UCSD-AML1 (cell line): ENCODE measurements at regions not wholly inside any gene's neighbourhood (a gene's known extent, or its start where the extent isn't known, plus 50 kb on each side); places are given as distances from the start of the nearest gene placed in this dataset.
A peak's percentile ranks its signal among the peaks of the same experiment; 100 is the strongest.
"Not testable (repeated sequence)": the region's sequence is repeated elsewhere in the genome, so short reads cannot be mapped to it uniquely, and the experiment has no call there.

Experiments
- DNase-seq: peaks from one replicate; lab custom pipeline; 2025; ENCODE audit not compliant: unreplicated experiment; lab: John Stamatoyannopoulos, UW

DNA sequence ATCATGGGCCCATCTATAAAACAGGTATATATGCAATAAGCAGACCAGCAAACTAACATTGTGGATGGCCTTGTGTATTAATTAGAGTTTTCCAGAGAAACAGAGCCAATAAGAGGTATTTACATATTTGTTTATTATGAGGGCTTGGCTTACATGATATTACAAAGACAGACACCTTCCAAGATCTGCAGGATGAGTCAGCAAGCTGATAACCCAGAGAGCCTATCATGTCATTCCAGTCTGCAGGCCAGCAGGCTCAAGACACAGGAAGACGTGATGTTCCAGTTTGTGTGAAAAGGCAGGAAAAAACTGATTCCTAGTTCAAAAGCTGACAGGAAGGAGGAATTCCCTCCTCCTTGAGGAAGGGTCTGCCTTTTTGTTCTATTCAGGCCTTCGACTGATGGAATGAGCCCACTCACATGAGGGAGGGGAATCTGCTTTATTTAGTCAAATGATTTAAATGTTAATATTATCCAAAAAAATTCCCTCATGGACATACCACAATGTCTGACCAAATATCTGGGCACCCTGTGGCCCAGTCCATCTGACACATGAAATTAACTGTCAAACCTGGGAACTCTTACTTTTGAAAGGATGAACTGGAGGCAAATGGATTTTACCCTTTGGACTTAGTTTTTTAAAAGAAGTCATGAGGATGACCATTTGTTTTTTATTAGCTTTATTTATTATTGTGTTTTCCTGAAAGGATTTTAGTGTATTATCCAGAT, 161.2 kb upstream of the CHD1 start:
- DNase-seq = no peak

- DNase-seq = no peak
Observed at GRCh38 chr5:99088309-99088708, 159.5 kb upstream of the CHD1 start.

- no peak for DNase-seq
Observed at GRCh38 chr5:99083197-99083596, 154.4 kb upstream of the CHD1 start.

- DNase-seq = no peak
Observed at GRCh38 chr5:99081711-99082110, 152.9 kb upstream of the CHD1 start.

- no peak for DNase-seq
Observed at GRCh38 chr5:99076723-99077640, 148.2 kb upstream of the CHD1 start.

DNA sequence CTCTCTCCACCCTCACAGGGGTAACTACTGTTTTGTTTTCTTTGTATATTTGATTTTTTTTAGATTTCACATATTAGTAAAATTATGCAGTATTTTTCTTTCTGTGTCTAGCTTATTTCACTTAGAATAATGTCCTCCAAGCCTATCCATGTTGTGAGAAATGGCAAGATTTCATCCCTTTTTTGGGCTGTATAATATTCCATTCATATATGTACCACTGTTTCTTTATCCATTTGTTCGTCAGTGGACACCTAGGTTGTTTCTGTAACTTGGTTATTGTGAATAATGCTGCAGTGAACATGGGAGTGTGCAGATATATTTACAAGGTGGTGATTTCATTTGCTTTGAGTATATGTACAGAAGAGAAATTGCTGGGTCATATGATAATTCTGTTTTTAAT, 144.0 kb upstream of the CHD1 start:
- no peak for DNase-seq

- no peak for DNase-seq
Observed at GRCh38 chr5:99070822-99071221, 142.0 kb upstream of the CHD1 start.

DNA sequence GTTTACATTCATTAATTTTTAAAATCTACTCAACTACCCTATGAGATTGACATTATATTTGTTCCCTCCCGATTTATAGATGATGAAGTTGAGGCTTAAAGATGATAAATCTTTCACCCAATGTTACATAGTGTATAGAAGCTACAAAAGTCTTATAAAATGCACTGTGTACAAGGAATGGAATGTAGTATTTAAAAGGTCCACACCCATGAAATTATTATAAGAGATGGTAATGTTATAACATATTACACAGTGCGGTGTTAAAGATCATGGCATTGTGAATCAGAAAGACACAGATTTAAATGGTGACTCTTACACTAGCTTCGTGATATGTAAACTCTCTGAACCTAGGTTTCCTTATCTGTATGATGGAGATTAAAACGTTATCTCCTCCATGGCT, 141.6 kb upstream of the CHD1 start:
- DNase-seq = no peak

- DNase-seq = no peak
Observed at GRCh38 chr5:99068944-99069650, 140.3 kb upstream of the CHD1 start.

DNA sequence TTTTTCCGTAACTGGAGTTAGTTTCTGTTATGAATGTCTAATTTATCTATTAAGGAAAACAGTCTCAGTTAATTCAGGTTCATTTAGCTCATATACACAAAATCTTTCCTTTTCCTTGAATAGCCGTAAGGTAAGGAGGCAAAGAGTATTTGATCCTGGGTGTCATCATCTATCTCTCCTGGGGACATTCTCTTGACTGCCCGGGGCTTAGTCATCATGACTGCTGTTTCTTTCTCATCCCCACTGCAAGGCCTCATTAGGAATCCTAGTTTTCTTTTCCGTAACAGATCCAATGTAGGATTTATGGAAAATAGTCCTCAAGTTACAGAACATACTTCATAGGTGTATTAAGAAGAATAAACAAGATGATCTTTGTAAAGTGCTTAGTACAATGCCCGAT, 134.9 kb upstream of the CHD1 start:
- no peak for DNase-seq

DNA sequence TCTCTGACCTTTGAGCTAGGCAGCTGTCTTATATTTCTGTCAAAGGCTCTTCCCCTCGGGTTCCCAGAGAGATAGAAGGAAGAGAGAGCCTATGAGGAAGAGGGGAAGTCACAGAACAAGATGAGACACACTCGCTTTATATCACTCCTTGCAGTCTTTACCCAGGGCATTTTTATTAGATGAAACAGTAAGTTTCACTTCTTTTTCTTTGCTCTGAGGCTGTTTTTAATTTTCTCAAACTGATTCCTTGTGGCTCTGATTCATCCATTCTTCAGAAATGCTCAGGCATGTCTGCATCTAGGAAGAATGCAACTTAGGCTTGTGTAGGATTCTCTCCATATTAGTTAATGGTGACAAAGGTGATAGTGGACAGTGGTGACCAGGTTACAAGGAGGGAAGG, 132.9 kb upstream of the CHD1 start:
- DNase-seq = no peak

DNA sequence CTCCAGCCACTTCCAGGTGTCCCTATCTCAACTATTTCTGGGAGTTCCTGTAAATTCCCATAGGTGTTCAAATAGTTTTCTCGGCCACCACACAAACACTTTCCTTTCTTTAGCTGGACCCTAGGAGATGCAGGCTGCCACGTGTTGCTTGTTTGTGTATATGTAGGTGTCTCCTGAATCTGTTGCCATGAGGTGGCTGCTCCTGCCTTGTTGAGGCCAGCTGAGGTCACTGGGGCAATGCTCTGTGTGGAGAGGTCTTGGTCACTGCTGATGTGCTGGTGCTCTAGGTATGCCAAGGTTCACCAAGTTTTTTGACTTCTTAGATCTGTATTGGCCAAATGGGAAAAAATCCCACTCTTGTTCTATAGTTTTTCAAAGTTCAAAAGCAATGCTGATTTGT, 132.5 kb upstream of the CHD1 start:
- DNase-seq = no peak

- DNase-seq = peak; percentile 60
Observed at GRCh38 chr5:99060306-99061261, 131.8 kb upstream of the CHD1 start.

DNA sequence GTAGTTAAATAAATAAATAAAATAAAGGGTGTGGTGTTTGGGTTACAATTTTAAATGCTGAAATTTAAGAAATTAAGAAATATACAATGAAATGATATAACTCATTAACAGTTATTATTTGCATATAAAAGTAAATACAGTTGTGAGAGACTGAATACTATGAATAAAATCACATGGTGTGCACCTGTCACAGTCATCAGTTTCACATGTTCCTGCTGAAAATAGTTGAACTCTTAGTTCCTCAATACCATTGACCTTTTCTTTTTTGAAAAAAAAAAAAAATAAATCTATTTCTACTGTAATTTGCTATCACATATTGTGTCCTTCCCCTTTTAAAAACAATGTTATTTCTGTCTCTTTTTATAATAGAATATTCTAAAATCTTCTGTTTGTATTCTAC, 130.9 kb upstream of the CHD1 start:
- DNase-seq = no peak

DNA sequence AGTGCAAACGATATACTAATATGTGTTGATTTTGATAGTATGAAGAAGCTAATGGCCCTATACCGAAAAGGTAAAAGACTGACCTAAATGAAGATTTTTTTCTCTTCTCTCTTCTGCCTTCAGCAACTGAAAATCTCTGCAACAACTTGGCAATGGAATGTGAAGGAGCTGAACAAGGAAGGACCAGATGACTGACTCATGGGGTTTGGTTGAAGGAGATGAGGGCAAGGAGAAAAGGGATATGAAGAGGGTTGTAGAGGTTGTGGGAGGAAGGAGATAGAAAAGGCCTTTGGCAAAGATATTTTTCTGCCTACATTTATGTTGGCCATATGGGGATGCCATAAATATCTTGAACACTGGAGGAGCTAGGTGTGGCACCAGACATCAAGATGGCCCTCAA, 129.7 kb upstream of the CHD1 start:
- DNase-seq = no peak

GRCh38 chr5:99054972-99055371, 126.2 kb upstream of the CHD1 start:
- DNase-seq = no peak

DNA sequence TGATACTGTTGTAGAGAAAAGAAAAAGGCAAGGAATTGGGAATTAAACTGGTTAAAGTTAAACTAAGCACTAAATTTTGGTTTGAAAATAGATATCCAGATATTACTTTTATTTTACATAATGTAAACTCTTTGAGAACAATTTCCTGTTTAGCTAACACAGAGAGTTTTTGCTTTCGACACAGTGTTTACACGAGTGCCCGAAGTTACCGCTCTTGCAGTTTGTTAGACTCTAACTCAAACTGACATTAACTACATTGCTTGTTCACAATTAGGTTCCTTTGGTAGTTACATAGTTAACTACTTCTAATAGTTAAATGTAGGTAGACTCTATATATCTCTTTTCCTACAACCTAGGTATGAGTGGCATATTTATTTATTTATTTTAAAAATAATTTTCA, 117.1 kb upstream of the CHD1 start:
- no peak for DNase-seq

GRCh38 chr5:99043257-99043656, 114.5 kb upstream of the CHD1 start:
- DNase-seq = not testable (repeated sequence)

DNA sequence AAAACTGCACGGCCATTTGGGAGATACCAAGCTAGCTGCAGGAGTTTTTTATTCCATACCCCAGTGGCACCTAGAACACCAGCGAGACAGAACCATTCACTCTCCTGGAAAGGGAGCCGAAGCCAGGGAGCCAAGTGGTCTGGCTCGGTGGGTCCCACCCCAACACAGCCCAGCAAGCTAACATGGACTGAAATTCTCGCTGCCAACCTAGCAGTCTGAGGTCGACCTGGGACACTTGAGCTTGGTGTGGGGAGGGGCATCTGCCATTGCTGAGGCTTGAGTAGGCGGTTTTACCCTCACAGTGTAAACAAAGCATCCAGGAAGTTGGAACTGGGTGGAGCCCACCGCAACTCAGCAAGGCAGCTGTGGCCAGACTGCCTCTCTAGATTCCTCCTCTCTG, 108.9 kb upstream of the CHD1 start:
- no peak for DNase-seq

DNA sequence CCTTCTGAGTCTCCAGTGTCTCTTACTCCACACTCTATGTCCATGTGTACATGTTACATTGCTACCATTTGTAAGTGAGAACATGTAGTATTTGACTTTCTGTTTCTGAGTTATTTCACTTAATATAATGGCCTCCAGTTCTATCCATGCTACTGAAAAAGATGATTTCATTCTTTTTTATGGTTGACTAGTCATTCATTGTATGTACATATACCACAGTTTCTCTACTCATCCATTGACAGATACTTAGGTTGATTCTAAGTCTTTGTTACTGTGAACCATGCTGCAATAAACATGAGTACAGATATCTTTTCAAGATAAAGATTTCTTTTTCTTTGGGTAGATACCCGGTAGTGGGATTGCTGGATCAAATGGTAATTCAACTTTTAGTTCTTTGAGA, 107.1 kb upstream of the CHD1 start:
- DNase-seq = no peak

- no peak for DNase-seq
Observed at GRCh38 chr5:99034336-99034735, 105.5 kb upstream of the CHD1 start.
